H1 (cell line): ENCODE measurements at regions not wholly inside any gene's neighbourhood (a gene's known extent, or its start where the extent isn't known, plus 50 kb on each side); places are given as distances from the start of the nearest gene placed in this dataset.

Experiments used
- CTCF ChIA-PET: fragments of 300-600 bp; sonication (Branson Sonifier 250); formaldehyde crosslinking; loops from one replicate; lab custom pipeline; 2021; ENCODE audit not compliant: partially characterized antibody; lab: Charles Lee
- POLR2A ChIA-PET: fragments of 300-600 bp; sonication (Branson Sonifier 250); formaldehyde crosslinking; loops from one replicate; lab custom pipeline; 2021; ENCODE audit warnings: inconsistent platforms; ENCODE audit not compliant: partially characterized antibody; lab: Charles Lee
- DNase-seq, 2 experiments: peaks; one replicate each; pipeline versions ENCODE4 v3.0.0 to v3.0.0-alpha.2; 2010 to 2022; ENCODE audit warnings: low spot score in 2 of 2, low read depth in 1 of 2, mixed read lengths in 1 of 2
- FAIRE-seq: peaks from 2 replicates; lab custom pipeline; 2011; peaks lifted over from hg19 to GRCh38; lab: Jason Lieb, UNC
- H2AFZ ChIP-seq: 2 replicates; pipeline ENCODE4 v1.8.1; 2012; ENCODE audit warnings: low read length, inconsistent platforms
- H2AK5ac ChIP-seq: 2 replicates; pipeline ENCODE4 v1.6.1; 2013; ENCODE audit warnings: low read depth, low read length
- H2BK120ac ChIP-seq: replicated peaks from 2 replicates; pipeline ENCODE3; 2013; ENCODE audit warnings: low read depth, low read length, inconsistent platforms
- H2BK12ac ChIP-seq: 2 replicates; pipeline ENCODE4 v1.6.1; 2013; ENCODE audit warnings: low read depth, low read length
- H2BK15ac ChIP-seq: 2 replicates; pipeline ENCODE4 v1.6.1; 2013; ENCODE audit warnings: low read length
- H2BK20ac ChIP-seq: 2 replicates; pipeline ENCODE4 v1.6.1; 2013; ENCODE audit warnings: low read length
- H2BK5ac ChIP-seq: 2 replicates; pipeline ENCODE4 v1.6.1; 2013; ENCODE audit warnings: low read depth, low read length
- H3K14ac ChIP-seq: 2 replicates; pipeline ENCODE4 v1.6.1; 2013; ENCODE audit warnings: inconsistent platforms; ENCODE audit not compliant: insufficient read length
- H3K18ac ChIP-seq: 2 replicates; pipeline ENCODE4 v1.6.1; 2013; ENCODE audit warnings: low read length; ENCODE audit errors: extremely low read depth
- H3K23ac ChIP-seq: 2 replicates; pipeline ENCODE4 v1.6.1; 2013; ENCODE audit warnings: inconsistent platforms; ENCODE audit not compliant: insufficient read length
- H3K23me2 ChIP-seq: 2 replicates; pipeline ENCODE4 v1.6.1; 2013; ENCODE audit warnings: low read depth, low read length
- H3K27ac ChIP-seq: 2 replicates; pipeline ENCODE4 v1.6.1; 2011; ENCODE audit warnings: low read depth, low read length, inconsistent platforms
- H3K27me3 ChIP-seq, 4 experiments: replicated peaks in 1 of 4; 1 replicate in 1 of 4; 2 replicates in 3 of 4; pipeline versions ENCODE4 v1.6.1 to v1.8.1; 2011 to 2013; ENCODE audit warnings: low read length in 3 of 4, mild to moderate bottlenecking in 3 of 4, inconsistent platforms in 2 of 4, mixed read lengths in 2 of 4, moderate library complexity in 1 of 4; ENCODE audit not compliant: control insufficient read depth in 3 of 4, insufficient read depth in 3 of 4; ENCODE audit errors: extremely low read depth in 1 of 4
- H3K36me3 ChIP-seq, 4 experiments: 2 replicates each; pipeline versions ENCODE4 v1.6.1 to v1.8.1; 2011 to 2013; ENCODE audit warnings: mild to moderate bottlenecking in 4 of 4, low read length in 3 of 4, moderate library complexity in 2 of 4, control low read depth in 1 of 4, inconsistent platforms in 1 of 4; ENCODE audit not compliant: insufficient read depth in 4 of 4, control insufficient read depth in 2 of 4
- H3K4ac ChIP-seq: replicated peaks from 2 replicates; pipeline ENCODE3; 2013; ENCODE audit warnings: low read length, low read depth, mixed read lengths, inconsistent platforms; ENCODE audit not compliant: insufficient read length
- H3K4me1 ChIP-seq, 4 experiments: replicated peaks in 1 of 4; 1 replicate in 1 of 4; 2 replicates in 3 of 4; pipeline versions ENCODE4 v1.6.1 to v1.8.1; 2011 to 2013; ENCODE audit warnings: low read length in 3 of 4, inconsistent platforms in 2 of 4, mixed read lengths in 1 of 4; ENCODE audit not compliant: insufficient read depth in 4 of 4, control insufficient read depth in 3 of 4
- H3K4me2 ChIP-seq, 2 experiments: 2 replicates each; pipeline versions ENCODE4 v1.6.1 to v1.8.1; 2011 to 2013; ENCODE audit warnings: low read depth in 2 of 2, low read length in 2 of 2, control low read depth in 1 of 2, inconsistent platforms in 1 of 2, mild to moderate bottlenecking in 1 of 2; ENCODE audit not compliant: insufficient read depth in 1 of 2
- H3K4me3 ChIP-seq, 4 experiments: fragments of 200-600, 300-600 bp in 1 of 4; sonication (generic), shearing (Covaris generic), sonication (Bioruptor Twin) in 1 of 4; 2 replicates each; pipeline versions ENCODE4 v1.5.1 to v1.8.1; 2011 to 2016; ENCODE audit warnings: low read length in 4 of 4, low read depth in 3 of 4, control low read depth in 2 of 4, inconsistent platforms in 2 of 4, mild to moderate bottlenecking in 2 of 4, mixed read lengths in 1 of 4, moderate library complexity in 1 of 4; ENCODE audit not compliant: insufficient read depth in 2 of 4; ENCODE audit errors: extremely low read depth in 1 of 4
- H3K56ac ChIP-seq: replicated peaks from 2 replicates; pipeline ENCODE3; 2013; ENCODE audit warnings: low read depth, mild to moderate bottlenecking, mixed read lengths, low read length, inconsistent platforms; ENCODE audit not compliant: insufficient read length
- H3K79me1 ChIP-seq: 2 replicates; pipeline ENCODE4 v1.6.1; 2013; ENCODE audit warnings: low read depth, low read length, control low read depth
- H3K79me2 ChIP-seq, 2 experiments: 2 replicates each; pipeline versions ENCODE4 v1.6.1 to v1.8.1; 2012 to 2013; ENCODE audit warnings: low read length in 2 of 2, mild to moderate bottlenecking in 2 of 2, inconsistent platforms in 1 of 2; ENCODE audit not compliant: insufficient read depth in 2 of 2, control insufficient read depth in 1 of 2
- H3K9ac ChIP-seq, 4 experiments: replicated peaks in 1 of 4; 1 replicate in 1 of 4; 2 replicates in 3 of 4; pipeline versions ENCODE4 v1.6.1 to v1.8.1; 2011 to 2013; ENCODE audit warnings: low read depth in 3 of 4, low read length in 3 of 4, control low read depth in 2 of 4, mild to moderate bottlenecking in 2 of 4, moderate library complexity in 2 of 4, inconsistent platforms in 1 of 4; ENCODE audit errors: extremely low read depth in 1 of 4
- H3K9me3 ChIP-seq, 2 experiments: 2 replicates each; pipeline versions ENCODE4 v1.6.1 to v1.8.1; 2012 to 2013; ENCODE audit warnings: mild to moderate bottlenecking in 2 of 2, moderate library complexity in 2 of 2, control low read depth in 1 of 2, inconsistent platforms in 1 of 2, low read depth in 1 of 2, low read length in 1 of 2, mixed read lengths in 1 of 2; ENCODE audit not compliant: insufficient read depth in 2 of 2
- H4K20me1 ChIP-seq, 2 experiments: replicated peaks in 1 of 2; 2 replicates each; pipeline versions ENCODE3 to v1.8.1; 2011 to 2013; ENCODE audit warnings: inconsistent platforms in 2 of 2, low read length in 2 of 2, mild to moderate bottlenecking in 1 of 2; ENCODE audit not compliant: insufficient read depth in 2 of 2, control insufficient read depth in 1 of 2
- H4K5ac ChIP-seq: 2 replicates; pipeline ENCODE4 v1.6.1; 2013; ENCODE audit warnings: low read length, low read depth, mixed read lengths, inconsistent platforms; ENCODE audit not compliant: insufficient read length
- H4K8ac ChIP-seq: 2 replicates; pipeline ENCODE4 v1.8.0; 2013; ENCODE audit warnings: mild to moderate bottlenecking, moderate library complexity, low read length, inconsistent platforms; ENCODE audit not compliant: insufficient read depth; ENCODE audit errors: extremely low read depth
- H4K91ac ChIP-seq: replicated peaks from 2 replicates; pipeline ENCODE3; 2013; ENCODE audit warnings: low read length, mixed read lengths, inconsistent platforms; ENCODE audit not compliant: insufficient read length
- CTCF ChIP-seq, 3 experiments: IDR thresholded peaks; 1 replicate in 2 of 3; 2 replicates in 1 of 3; pipeline versions ENCODE4 v1.5.1 to v1.6.1; 2011; ENCODE audit warnings: low read length in 3 of 3, mild to moderate bottlenecking in 3 of 3, inconsistent platforms in 2 of 3, low read depth in 1 of 3, moderate library complexity in 1 of 3; ENCODE audit not compliant: insufficient read depth in 1 of 3; ENCODE audit errors: control extremely low read depth in 1 of 3
- EP300 ChIP-seq, 2 experiments: IDR thresholded peaks; 1 replicate in 1 of 2; 2 replicates in 1 of 2; pipeline ENCODE4 v1.6.1; 2011 to 2012; ENCODE audit warnings: low read depth in 2 of 2, low read length in 2 of 2, mild to moderate bottlenecking in 2 of 2, borderline replicate concordance in 1 of 2, inconsistent platforms in 1 of 2, moderate library complexity in 1 of 2
- EZH2 ChIP-seq: fragments of 200-600 bp; sonication (generic); IDR thresholded peaks from 2 replicates; pipeline ENCODE4 v1.7.1; 2012; ENCODE audit warnings: low read depth, mild to moderate bottlenecking, moderate library complexity, low read length, inconsistent platforms; ENCODE audit not compliant: severe bottlenecking
- HDAC2 ChIP-seq, 2 experiments: fragments of 300-600 bp in 1 of 2; sonication (generic) in 1 of 2; IDR thresholded peaks; 2 replicates each; pipeline ENCODE4 v1.6.1; 2011 to 2012; ENCODE audit warnings: low read depth in 2 of 2, low read length in 2 of 2, mild to moderate bottlenecking in 2 of 2, moderate library complexity in 2 of 2, borderline replicate concordance in 1 of 2, inconsistent platforms in 1 of 2
- NANOG ChIP-seq: IDR thresholded peaks from 2 replicates; pipeline ENCODE4 v1.6.1; 2011; ENCODE audit warnings: low read length, low read depth, mild to moderate bottlenecking, inconsistent platforms; ENCODE audit not compliant: insufficient read depth, poor library complexity, severe bottlenecking
- POLR2A ChIP-seq, 2 experiments: IDR thresholded peaks; 1 replicate in 1 of 2; 2 replicates in 1 of 2; pipeline ENCODE4 v1.6.1; 2011; ENCODE audit warnings: low read depth in 2 of 2, low read length in 2 of 2, mild to moderate bottlenecking in 2 of 2; ENCODE audit errors: control extremely low read depth in 1 of 2
- SIN3A ChIP-seq, 2 experiments: IDR thresholded peaks in 1 of 2; conservative IDR thresholded peaks in 1 of 2; 2 replicates each; pipeline ENCODE4 v1.6.1; 2011 to 2012; ENCODE audit warnings: low read length in 2 of 2, improper control_type of control experiment in 1 of 2, low read depth in 1 of 2, mild to moderate bottlenecking in 1 of 2
- TCF12 ChIP-seq: IDR thresholded peaks from 2 replicates; pipeline ENCODE4 v1.6.1; 2011; ENCODE audit warnings: low read depth, mild to moderate bottlenecking, low read length
- TEAD4 ChIP-seq: IDR thresholded peaks from 2 replicates; pipeline ENCODE4 v1.6.1; 2012; ENCODE audit warnings: low read depth, low read length, inconsistent platforms, mixed read lengths
- USF2 ChIP-seq: IDR thresholded peaks from 2 replicates; pipeline ENCODE4 v1.6.1; 2011; ENCODE audit warnings: low read length, improper control_type of control experiment
- WGBS, 2 experiments: shearing (Covaris generic) in 1 of 2; methylation state at CpG; one replicate each; pipeline versions ENCODE4 v1.1.6 to v1.1.7; 2013 to 2015; ENCODE audit warnings: low lambda C conversion rate in 2 of 2, mixed read lengths in 2 of 2, inconsistent platforms in 1 of 2, low coverage in 1 of 2, missing lambda C conversion rate in 1 of 2; ENCODE audit not compliant: insufficient replicate concordance in 2 of 2, insufficient coverage in 1 of 2, insufficient read length in 1 of 2; ENCODE audit errors: extremely low coverage in 1 of 2, missing lambda C conversion rate in 1 of 2; 5-methylcytosine and 5-hydroxymethylcytosine counted together

GRCh38 chr3:153502682-153503081 is 340.7 kb downstream of the RAP2B start:
- no peak overlapping the region for H2BK5ac ChIP-seq
- TF ChIP-seq POLR2A (IDR thresholded peaks at IDR 0.05; ENCODE audit: control extremely low read depth in 1 of 2, low read depth in 2 of 2, low read length in 2 of 2) (no peak), TCF12 (no peak), NANOG (no peak), EZH2 (no peak), TEAD4 (no peak), SIN3A (conservative IDR thresholded peaks at IDR 0.05 in 1 of 2, IDR thresholded peaks at IDR 0.05 in 1 of 2; ENCODE audit: low read depth in 1 of 2, low read length in 2 of 2) (no peak), EP300 (IDR thresholded peaks at IDR 0.05; ENCODE audit: borderline replicate concordance in 1 of 2, low read depth in 2 of 2, low read length in 2 of 2) (no peak), CTCF (IDR thresholded peaks at IDR 0.05; ENCODE audit: control extremely low read depth in 1 of 3, insufficient read depth in 1 of 3, low read depth in 1 of 3, low read length in 3 of 3) (no peak), HDAC2 (IDR thresholded peaks at IDR 0.05; ENCODE audit: borderline replicate concordance in 1 of 2, low read depth in 2 of 2, low read length in 2 of 2) (no peak), USF2 (no peak)

More at GRCh38 chr3:153502682-153503081, 340.7 kb downstream of the RAP2B start:
- no peak overlapping the region for H2BK12ac ChIP-seq
- no peak overlapping the region for H2BK20ac ChIP-seq
- no peaks in the 10 kb centered on the region for H3K36me3 ChIP-seq
- no peak overlapping the region for H3K4me2 ChIP-seq
- FAIRE-seq (no peak), DNase-seq (no peak)
- no peak overlapping the region for H4K5ac ChIP-seq
- no peaks in the 10 kb centered on the region for H4K20me1 ChIP-seq
- no peak overlapping the region for H3K27ac ChIP-seq
- no peak overlapping the region for H3K4me3 ChIP-seq
- no peak overlapping the region for H2AFZ ChIP-seq
- H3K4me1 ChIP-seq: no peaks in the 10 kb centered on the region
- H3K27me3 ChIP-seq: no peaks in the 10 kb centered on the region
- WGBS, 2 experiments: 87% methylated on average over 1 of the region's 1 CpG; no CpG with 5 or more reads in 1 of the 2 experiments
- no peaks in the 10 kb centered on the region for H3K79me1 ChIP-seq
- H4K8ac ChIP-seq: no peak overlapping the region
- no peak overlapping the region for H3K18ac ChIP-seq
- ChIA-PET CTCF (interaction anchor here (0.5 to 2.9 kb wide), 2 partner anchors 11 to 38 kb away, joined by 5 to 9 read pairs; no protein-coding TSS in a partner anchor), POLR2A (no interaction called here)
- no peaks in the 10 kb centered on the region for H3K23me2 ChIP-seq
- H3K4ac ChIP-seq: no peak overlapping the region
- no peak overlapping the region for H3K14ac ChIP-seq
- H3K9me3 ChIP-seq: no peaks in the 10 kb centered on the region
- H3K23ac ChIP-seq: no peak overlapping the region
- H2BK15ac ChIP-seq: no peak overlapping the region
- no peak overlapping the region for H2BK120ac ChIP-seq
- H2AK5ac ChIP-seq: no peak overlapping the region
- H4K91ac ChIP-seq: no peak overlapping the region
- H3K79me2 ChIP-seq: no peaks in the 10 kb centered on the region
- H3K56ac ChIP-seq: no peak overlapping the region
- H3K9ac ChIP-seq: no peak overlapping the region
